Testis (tissue), 2 donors: ENCODE measurements at regions not wholly inside any gene's neighbourhood (a gene's known extent, or its start where the extent isn't known, plus 50 kb on each side); places are given as distances from the start of the nearest gene placed in this dataset.

Source experiments
- POLR2A ChIP-seq: fragments of 450-650 bp; IDR thresholded peaks from one replicate; pipeline ENCODE4 v1.6.1; 2017; ENCODE audit warnings: antibody characterized with exemption, mild to moderate bottlenecking, moderate library complexity
- TF ChIP-seq, protein P1 (sequence below), 3 experiments: fragments of 450-650 bp in 2 of 3; fragments of 200-600 bp in 1 of 3; sonication (generic) in 1 of 3; IDR thresholded peaks; one replicate each; pipeline ENCODE4 v1.5.1; 2016 to 2019; ENCODE audit warnings: antibody characterized with exemption in 3 of 3, mild to moderate bottlenecking in 2 of 3, moderate library complexity in 1 of 3

DNA sequence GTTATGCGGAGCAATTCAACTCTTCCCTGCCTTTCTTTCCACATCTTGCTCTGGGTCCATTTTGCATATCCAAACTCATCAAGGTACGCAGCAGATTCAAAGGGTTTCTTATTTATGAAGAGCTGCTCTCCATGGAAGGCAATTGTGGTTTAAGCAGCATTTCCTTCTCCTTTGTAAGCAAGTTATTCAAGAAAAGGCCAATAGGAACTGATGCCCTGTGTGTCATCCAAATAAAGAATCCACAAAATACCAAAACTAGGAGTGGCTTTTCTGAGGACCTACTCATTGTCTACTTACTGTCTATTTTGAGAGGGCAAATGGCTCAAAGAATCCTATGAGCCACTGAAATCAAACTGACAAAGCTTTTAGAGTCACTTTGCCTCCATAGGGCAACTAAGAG, 253.1 kb downstream of the PTEN start:
- TF ChIP-seq, protein P1, sequence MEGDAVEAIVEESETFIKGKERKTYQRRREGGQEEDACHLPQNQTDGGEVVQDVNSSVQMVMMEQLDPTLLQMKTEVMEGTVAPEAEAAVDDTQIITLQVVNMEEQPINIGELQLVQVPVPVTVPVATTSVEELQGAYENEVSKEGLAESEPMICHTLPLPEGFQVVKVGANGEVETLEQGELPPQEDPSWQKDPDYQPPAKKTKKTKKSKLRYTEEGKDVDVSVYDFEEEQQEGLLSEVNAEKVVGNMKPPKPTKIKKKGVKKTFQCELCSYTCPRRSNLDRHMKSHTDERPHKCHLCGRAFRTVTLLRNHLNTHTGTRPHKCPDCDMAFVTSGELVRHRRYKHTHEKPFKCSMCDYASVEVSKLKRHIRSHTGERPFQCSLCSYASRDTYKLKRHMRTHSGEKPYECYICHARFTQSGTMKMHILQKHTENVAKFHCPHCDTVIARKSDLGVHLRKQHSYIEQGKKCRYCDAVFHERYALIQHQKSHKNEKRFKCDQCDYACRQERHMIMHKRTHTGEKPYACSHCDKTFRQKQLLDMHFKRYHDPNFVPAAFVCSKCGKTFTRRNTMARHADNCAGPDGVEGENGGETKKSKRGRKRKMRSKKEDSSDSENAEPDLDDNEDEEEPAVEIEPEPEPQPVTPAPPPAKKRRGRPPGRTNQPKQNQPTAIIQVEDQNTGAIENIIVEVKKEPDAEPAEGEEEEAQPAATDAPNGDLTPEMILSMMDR (IDR thresholded peaks at IDR 0.05) = no peak
- TF ChIP-seq POLR2A = no peak
